ENCODE measurements at regions not wholly inside any gene's neighbourhood (a gene's known extent, or its start where the extent isn't known, plus 50 kb on each side); places are given as distances from the start of the nearest gene placed in this dataset.
A peak's percentile ranks its signal among the peaks of the same experiment; 100 is the strongest.

DNA sequence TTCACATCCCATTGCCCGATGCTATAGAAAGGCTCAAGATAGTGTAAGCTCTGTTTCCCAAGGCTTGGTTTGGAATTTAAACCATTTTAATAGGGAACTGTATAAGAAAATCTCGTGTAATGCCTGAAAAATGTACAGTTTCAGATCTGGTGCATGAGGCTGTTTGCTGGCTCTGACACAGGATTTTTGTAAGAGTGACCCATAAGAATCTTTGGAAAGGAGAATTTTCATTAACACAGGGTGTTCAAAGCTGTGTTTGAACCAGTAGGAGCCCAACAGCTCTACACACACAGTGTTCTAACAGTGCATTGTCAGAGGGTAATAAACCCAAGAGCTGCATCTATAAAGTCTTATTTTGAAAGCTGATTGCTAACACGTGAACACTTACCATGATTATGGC lies 293.5 kb downstream of the PRL start:
- DNase-seq: no peak

DNA sequence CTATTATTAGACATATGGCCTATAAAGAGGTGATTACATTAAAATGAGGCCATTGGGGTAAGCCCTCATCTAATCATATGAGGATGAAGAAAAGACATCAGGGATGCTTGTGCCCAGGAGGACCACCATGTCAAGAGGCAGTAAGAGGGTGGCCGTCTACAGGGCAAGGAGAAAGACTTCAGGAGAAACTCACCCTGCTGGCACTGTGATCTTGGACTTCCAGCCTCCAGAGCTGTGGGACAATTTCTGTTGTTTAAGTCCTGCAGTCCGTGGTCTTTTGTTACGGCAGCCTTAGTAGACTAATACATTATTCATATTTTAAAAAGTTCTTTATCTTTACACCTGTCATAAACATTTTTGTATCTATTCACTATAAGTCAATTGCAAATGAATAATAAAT lies 290.0 kb downstream of the PRL start:
- DNase-seq: no peak

GRCh38 chr6:22007469-22007868 lies 289.4 kb downstream of the PRL start:
- DNase-seq: no peak

GRCh38 chr6:22008248-22008836 lies 288.5 kb downstream of the PRL start:
- no peak for DNase-seq

- DNase-seq: no peak
Observed at GRCh38 chr6:22010102-22010501, 286.7 kb downstream of the PRL start.

DNA sequence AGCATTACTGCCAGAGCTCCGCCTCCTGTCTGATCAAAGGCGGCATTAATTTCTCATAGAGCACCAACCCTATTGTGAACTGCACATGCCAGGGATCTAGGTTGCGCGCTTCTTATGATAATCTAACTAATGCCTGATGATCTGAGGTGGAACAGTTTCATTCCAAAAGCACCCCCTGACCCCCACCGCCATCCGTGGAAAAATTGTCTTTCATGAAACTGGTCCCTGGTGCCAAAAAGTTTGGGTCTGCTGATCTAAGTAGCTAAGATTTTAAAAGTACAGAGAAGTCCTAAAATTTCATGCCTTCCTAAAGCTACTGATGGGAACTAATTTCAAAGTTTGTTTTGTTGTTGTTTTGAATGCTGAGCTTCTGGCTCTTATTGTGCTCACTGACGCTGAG lies 281.6 kb downstream of the PRL start:
- DNase-seq: no peak

DNA sequence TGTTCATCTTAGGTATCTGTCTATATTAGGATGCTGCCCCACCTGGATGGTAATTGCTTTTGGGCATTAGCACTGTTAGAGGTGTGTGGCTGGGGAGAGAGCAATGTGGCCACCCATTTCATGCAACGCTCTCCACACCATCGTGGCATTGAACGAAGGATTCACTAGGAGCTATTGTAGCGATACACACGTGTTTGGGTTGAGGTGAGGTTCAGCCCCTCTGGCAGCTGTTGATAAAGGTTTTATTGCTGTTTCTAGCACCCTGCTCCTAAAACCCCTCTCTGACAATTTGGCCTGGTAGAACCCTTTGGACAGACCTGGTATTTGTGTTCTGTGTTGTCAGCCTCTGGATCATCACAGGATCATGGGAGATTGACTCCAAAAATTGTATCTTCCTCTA lies 280.9 kb downstream of the PRL start:
- no peak for DNase-seq

GRCh38 chr6:22017272-22017671 lies 279.6 kb downstream of the PRL start:
- no peak for DNase-seq

- no peak for DNase-seq
Observed at GRCh38 chr6:22017766-22018165, 279.1 kb downstream of the PRL start.

GRCh38 chr6:22019857-22020256 lies 277.0 kb downstream of the PRL start:
- no peak for DNase-seq

DNA sequence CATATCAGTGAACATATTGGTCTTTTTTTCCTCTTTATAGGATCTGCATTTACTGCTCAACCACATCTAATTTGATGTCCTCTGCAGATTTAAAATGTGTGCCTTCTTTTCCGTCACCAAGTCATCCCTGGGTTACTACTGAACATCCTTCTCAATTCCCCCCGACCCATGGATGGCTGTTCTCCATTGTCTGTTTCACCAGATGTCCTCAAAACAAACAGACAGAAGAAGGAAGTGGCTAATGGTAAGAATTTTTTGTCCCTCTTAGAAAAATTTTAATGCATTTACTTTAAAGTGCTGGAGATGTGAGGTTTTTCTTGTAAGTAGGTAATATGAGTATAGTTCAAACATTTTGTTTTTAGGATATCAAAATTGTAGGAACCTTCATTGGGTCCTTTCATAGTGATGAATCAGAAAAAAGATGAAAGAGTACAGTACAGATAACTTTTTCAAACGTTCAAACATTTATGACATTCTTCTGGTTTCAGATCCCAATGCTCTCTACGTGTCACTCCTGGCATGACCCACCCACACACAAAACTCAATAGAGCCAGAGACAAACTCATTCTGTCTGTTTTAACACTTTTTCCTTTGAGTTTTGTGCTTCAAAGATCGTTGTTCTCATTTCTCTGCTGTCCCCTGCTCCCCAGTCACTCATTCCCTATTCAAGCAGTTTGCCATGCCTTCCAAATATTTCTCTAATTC lies 276.4 kb downstream of the PRL start:
- DNase-seq: no peak

- DNase-seq: no peak
Observed at GRCh38 chr6:22021966-22022365, 274.9 kb downstream of the PRL start.

GRCh38 chr6:22023937-22024336 lies 272.9 kb downstream of the PRL start:
- DNase-seq: no peak

DNA sequence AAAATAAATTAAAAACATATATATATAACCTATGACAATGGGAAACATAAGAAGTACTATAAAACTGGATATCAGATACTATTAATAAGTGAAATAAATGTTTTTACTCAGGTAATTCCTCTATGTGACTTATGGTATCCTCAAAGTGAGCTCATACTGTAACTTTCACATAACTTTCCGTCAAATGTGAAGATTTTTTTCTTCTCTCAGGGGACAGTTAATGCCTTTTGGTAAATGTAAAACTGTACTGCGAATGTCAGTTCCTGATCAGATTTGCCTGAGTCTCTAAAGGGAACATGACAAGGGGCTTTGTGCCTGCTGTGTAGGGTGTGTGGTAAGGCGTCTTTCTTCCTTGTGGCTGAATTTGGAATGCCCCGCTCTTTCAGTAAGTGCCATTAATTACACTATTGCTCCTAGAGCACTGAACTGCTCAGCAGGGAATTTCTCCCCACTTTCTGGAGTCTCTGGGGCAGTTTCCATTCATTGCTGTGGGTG lies 271.8 kb downstream of the PRL start:
- DNase-seq: no peak

DNA sequence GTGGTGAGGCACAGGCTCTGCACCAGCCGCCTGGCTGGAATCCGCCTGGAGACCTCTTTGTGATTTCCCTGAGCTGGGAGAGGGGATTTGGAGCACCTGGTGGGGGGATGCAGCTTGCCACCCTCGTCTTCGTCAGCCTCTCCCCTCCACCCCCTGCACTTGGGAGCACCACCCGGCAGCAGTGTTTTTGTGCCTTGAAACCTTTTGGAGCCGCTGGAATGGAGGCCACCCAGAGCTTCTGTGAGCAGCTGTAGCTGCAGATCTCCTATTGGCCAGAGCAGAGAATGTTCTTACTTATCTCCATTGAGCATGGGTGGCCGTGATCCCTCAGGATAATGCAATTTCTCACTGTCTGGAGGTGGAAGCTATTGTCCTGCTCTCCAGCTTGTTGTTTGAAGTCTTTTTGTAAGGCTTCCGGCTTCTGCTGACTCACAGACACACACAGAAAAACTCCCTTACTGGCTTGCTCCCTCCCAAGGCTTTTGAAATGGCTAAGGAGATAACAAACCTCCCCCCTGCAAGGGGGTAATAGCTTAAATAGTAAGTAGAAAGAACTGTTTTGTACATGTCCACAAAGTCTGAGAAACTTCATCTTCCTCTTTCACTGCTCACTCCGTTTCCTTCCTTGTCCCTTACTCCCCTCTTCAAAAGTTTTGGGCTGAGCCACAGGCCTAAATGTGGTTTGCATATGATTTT lies 271.2 kb downstream of the PRL start:
- DNase-seq: peak; percentile 49

DNA sequence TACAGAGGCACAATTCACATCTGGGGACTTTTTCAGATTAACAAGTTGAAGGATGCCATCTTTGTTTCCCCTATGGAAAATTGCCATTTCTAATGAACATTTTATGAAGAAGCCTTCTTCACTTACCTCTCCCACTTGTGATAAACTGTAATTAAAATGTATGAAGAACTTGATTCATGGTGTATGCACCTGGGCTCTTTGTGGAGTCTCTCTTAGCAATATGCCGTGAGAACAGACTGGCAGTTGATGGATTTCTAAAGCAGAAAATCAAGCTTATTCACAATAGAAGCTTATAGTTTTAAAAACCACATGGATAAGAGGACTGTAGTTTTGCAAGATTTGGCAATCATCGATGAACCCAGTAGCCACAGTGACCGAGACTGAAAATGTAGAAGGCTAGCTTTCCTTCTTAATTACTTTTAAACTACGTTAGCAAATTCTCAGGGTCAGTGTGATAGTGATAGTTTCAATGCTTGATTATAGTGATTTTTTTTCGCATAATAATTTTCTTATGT lies 270.6 kb downstream of the PRL start:
- no peak for DNase-seq

DNA sequence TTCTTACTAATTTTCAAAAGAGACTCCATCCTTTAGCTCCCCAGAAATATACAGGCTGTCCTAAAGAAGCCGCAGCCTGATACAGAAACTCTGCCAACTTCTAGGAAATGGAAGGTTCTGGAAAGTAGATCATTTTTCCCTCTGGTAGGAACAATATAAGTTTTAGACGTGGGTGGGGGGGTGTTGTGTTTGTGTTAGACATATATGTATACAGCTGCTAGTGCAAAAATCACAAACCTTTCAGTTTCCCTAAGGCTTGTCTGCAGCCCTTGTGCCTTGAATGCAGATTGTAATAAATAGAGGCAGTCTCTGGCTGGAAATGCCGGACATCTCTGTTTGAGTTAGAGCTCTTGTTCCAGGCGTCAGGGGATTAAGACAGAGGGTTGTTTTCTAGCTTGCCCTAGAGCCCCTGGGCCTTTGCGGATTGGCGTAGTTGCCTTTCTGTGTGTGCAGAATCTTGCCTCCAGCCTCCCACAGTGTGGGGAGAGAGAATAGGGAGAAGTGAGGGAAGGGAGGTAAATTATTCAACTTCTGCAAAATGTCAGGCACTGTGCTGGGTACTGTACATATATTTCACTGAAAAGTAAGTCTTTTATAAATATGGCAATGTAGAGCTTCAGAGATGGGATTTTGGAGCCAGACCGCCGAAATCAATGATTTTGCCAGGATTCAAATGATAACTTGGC lies 269.7 kb downstream of the PRL start:
- no peak for DNase-seq

GRCh38 chr6:22028403-22029090 lies 268.3 kb downstream of the PRL start:
- DNase-seq: no peak

DNA sequence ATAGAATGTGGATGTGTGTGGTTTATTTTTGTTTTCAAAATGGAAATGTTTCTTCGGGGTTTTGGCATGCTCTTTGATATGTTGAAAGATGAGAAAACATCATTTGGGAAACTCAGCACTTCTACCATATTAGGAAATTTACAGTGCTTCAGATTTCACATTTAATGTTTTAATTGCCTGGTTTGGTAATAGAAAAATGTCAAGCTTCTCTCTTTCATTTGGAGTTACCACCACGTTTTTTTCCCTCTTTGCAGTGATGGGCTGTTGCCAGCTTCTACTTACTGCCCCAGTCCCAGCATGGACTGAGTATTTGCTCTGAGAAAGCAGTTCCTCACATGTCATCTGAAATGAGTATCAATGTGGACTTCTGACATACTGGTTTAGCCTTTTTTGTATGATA lies 267.7 kb downstream of the PRL start:
- no peak for DNase-seq

DNA sequence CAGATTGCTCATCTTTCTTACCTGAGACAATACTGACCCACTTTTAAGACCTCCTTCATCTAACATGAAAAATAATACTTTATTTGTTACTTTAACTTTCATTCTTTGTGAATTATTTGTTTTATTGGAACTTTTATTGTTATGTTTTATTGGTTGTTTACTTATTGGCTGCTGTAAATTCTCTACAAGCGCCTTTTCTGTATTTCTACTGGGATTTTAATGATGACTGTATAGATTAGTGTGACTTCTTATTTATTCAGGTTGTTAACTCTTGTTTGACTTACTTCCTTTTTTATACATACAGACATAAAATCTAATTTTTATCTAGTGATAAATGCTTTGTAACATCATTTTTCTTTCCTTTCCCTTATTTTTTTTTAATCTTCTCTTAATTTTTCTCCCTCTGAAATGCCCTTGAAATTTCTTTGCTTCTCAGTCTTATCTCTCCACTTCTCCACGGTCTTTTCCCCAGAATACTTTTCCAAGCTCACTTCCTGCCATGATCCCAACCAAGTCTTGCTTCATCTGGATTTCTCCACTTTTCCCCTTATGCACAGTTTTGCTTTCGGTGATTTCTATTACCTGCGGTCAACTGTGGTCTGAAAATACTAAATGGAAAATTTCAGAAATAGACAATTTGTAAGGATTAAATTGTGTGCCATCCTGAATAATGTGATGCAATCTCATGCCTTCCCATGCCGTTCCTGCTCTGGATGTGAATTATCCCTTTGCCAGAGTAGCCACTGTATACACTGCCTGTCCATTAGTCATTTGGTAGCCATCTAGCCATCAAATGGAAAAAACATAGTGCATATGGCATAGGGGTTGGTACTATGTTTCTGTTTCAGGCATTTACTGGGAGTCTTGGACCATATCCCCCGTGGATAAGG lies 265.9 kb downstream of the PRL start:
- DNase-seq: no peak

DNA sequence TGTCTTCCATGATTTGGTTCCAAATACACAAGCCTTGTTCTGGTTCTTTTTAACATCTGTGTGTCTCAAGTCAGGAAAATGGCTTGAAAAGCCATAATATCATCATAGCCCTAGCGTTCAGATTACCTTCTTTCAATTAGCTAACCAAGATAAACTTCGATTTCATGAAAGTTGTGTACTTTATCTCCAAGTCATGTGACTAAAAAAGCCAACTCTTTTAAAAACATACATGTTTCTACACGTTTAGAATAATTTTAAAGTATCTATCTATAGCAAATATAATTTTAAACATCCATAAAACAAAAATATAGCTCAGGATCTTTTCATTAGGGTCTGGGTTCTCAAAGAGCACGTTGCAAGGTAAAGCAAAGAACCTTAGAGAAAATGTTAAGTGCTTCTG lies 261.1 kb downstream of the PRL start:
- DNase-seq: no peak

DNA sequence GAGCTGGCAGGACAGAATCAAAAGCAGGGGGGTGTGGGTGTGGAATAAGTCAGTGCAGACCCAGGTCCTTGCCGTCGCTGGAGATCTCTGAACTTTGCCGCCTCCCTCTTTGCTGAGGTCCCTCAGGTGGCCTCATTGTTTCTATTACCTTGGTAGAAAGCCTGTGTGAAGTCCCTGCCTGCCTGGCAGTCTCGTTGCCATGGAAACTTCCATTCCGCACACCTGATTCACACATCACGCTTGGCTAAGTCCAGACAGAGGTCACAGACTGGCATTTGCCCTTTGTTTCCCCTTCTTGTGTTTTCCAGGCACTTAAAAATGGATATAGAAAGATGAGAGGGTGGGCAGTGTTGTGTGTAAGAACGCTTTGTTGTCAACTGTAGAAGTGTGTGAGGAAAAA lies 260.6 kb downstream of the PRL start:
- DNase-seq: no peak

Data from GF-D8 (cell line).